SK-N-SH (cell line): ENCODE measurements at regions not wholly inside any gene's neighbourhood (a gene's known extent, or its start where the extent isn't known, plus 50 kb on each side); places are given as distances from the start of the nearest gene placed in this dataset.

Experiments
- CTCF ChIA-PET: fragments of 300-600, 350-600 bp; formaldehyde crosslinking; extraction: SDS; loops from one replicate; lab custom pipeline; 2021; lab: Yijun Ruan, JAX
- POLR2A ChIA-PET: fragments of 350-600 bp; sonication (Branson Sonifier 250); formaldehyde crosslinking; extraction: SDS; loops from one replicate; lab custom pipeline; 2020; ENCODE audit warnings: antibody characterized with exemption, inconsistent platforms; lab: Yijun Ruan, JAX
- DNase-seq: peaks from one replicate; pipeline ENCODE4 v3.0.0; 2012
- H2AFZ ChIP-seq: fragments of 200-600 bp; sonication (generic); 2 replicates; pipeline ENCODE4 v1.8.1; 2016; ENCODE audit warnings: antibody characterized with exemption, mild to moderate bottlenecking, low read depth
- H3F3A ChIP-seq: fragments of 200-600 bp; sonication (generic); replicated peaks from 2 replicates; pipeline ENCODE3; 2016; ENCODE audit warnings: antibody characterized with exemption, mild to moderate bottlenecking; ENCODE audit not compliant: insufficient read depth
- H3K27ac ChIP-seq, 2 experiments: fragments of 200-500 bp in 1 of 2; fragments of 200-600 bp in 1 of 2; sonication (Bioruptor generic) in 1 of 2; sonication (generic), shearing (Covaris generic) in 1 of 2; 2 replicates each; pipeline versions ENCODE4 v1.5.1 to v1.6.1; 2014 to 2016; ENCODE audit warnings: low read depth in 2 of 2, inconsistent platforms in 1 of 2, low read length in 1 of 2, mild to moderate bottlenecking in 1 of 2, mixed read lengths in 1 of 2
- H3K27me3 ChIP-seq: fragments of 200-600 bp; sonication (generic), shearing (Covaris generic); 2 replicates; pipeline ENCODE4 v1.6.1; 2016; ENCODE audit warnings: mixed run types; ENCODE audit not compliant: insufficient read depth
- H3K36me3 ChIP-seq, 2 experiments: fragments of 200-500 bp in 1 of 2; fragments of 200-600 bp in 1 of 2; sonication (Bioruptor generic) in 1 of 2; sonication (generic) in 1 of 2; replicated peaks in 1 of 2; 2 replicates each; pipeline versions ENCODE3 to v1.5.1; 2014 to 2016; ENCODE audit warnings: low read length in 1 of 2, mild to moderate bottlenecking in 1 of 2; ENCODE audit not compliant: insufficient read depth in 2 of 2, control insufficient read depth in 1 of 2
- H3K4me1 ChIP-seq, 2 experiments: fragments of 200-500 bp in 1 of 2; fragments of 200-600 bp in 1 of 2; sonication (Bioruptor generic) in 1 of 2; sonication (generic), shearing (Covaris generic) in 1 of 2; 2 replicates each; pipeline versions ENCODE4 v1.5.1 to v1.6.1; 2014 to 2016; ENCODE audit warnings: low read depth in 1 of 2, low read length in 1 of 2, mixed run types in 1 of 2; ENCODE audit not compliant: insufficient read depth in 2 of 2, control insufficient read depth in 1 of 2
- H3K4me2 ChIP-seq: fragments of 200-600 bp; sonication (generic), shearing (Covaris generic); 2 replicates; pipeline ENCODE4 v1.6.1; 2017; ENCODE audit warnings: mixed run types
- H3K4me3 ChIP-seq, 2 experiments: fragments of 200-500 bp in 1 of 2; fragments of 200-600 bp in 1 of 2; sonication (Bioruptor generic) in 1 of 2; sonication (generic), shearing (Covaris generic) in 1 of 2; 2 replicates each; pipeline versions ENCODE4 v1.5.1 to v1.8.1; 2014 to 2016; ENCODE audit warnings: low read depth in 2 of 2, inconsistent platforms in 1 of 2, low read length in 1 of 2, mild to moderate bottlenecking in 1 of 2, mixed read lengths in 1 of 2, moderate library complexity in 1 of 2
- H3K79me2 ChIP-seq: fragments of 200-600 bp; sonication (generic); 2 replicates; pipeline ENCODE4 v1.8.1; 2017; ENCODE audit warnings: mild to moderate bottlenecking; ENCODE audit not compliant: insufficient read depth
- H3K9ac ChIP-seq: fragments of 200-600 bp; sonication (generic); 2 replicates; pipeline ENCODE4 v1.6.1; 2017; ENCODE audit warnings: mixed run types
- H3K9me2 ChIP-seq: fragments of 200-600 bp; sonication (generic); 2 replicates; pipeline ENCODE4 v1.6.1; 2017; ENCODE audit warnings: mixed run types
- H3K9me3 ChIP-seq: fragments of 200-600 bp; sonication (generic); 2 replicates; pipeline ENCODE4 v1.6.1; 2017; ENCODE audit warnings: mixed run types, mild to moderate bottlenecking, moderate library complexity
- H4K20me1 ChIP-seq: fragments of 200-600 bp; sonication (generic); 2 replicates; pipeline ENCODE4 v1.6.1; 2017; ENCODE audit warnings: mild to moderate bottlenecking, mixed run types; ENCODE audit not compliant: insufficient read depth
- EP300 ChIP-seq, 2 experiments: IDR thresholded peaks; 2 replicates each; pipeline versions ENCODE4 v1.4.0 to v1.6.1; 2012; ENCODE audit warnings: borderline replicate concordance in 1 of 2, low read depth in 1 of 2, low read length in 1 of 2
- FOSL2 ChIP-seq: IDR thresholded peaks from 2 replicates; pipeline ENCODE4 v1.4.0; 2012; ENCODE audit warnings: low read depth, mild to moderate bottlenecking, moderate library complexity, borderline replicate concordance
- FOXJ3 ChIP-seq: sonication (generic); formaldehyde crosslinking; IDR thresholded peaks from 2 replicates; pipeline ENCODE4 v1.5.1; 2020; ENCODE audit warnings: mild to moderate bottlenecking, missing genetic modification reagents
- FOXM1 ChIP-seq: IDR thresholded peaks from 2 replicates; pipeline ENCODE4 v1.4.0; 2012; ENCODE audit warnings: low read depth, mild to moderate bottlenecking
- GATA2 ChIP-seq: sonication (generic); formaldehyde crosslinking; IDR thresholded peaks from 2 replicates; pipeline ENCODE4 v1.5.0; 2020; ENCODE audit warnings: mild to moderate bottlenecking, missing genetic modification reagents
- JUND ChIP-seq: IDR thresholded peaks from 2 replicates; pipeline ENCODE4 v1.4.0; 2012
- MEF2A ChIP-seq: IDR thresholded peaks from 2 replicates; pipeline ENCODE4 v1.4.0; 2012; ENCODE audit warnings: low read depth, borderline replicate concordance
- PBX3 ChIP-seq: IDR thresholded peaks from 2 replicates; pipeline ENCODE4; 2012
- RAD21 ChIP-seq: IDR thresholded peaks from 2 replicates; pipeline ENCODE4 v1.6.1; 2012; ENCODE audit warnings: mild to moderate bottlenecking, low read length
- RCOR1 ChIP-seq: fragments of 150-350 bp; IDR thresholded peaks from 2 replicates; pipeline ENCODE4 v1.6.1; 2017; ENCODE audit warnings: antibody characterized with exemption, low read length
- REST ChIP-seq: IDR thresholded peaks from 2 replicates; pipeline ENCODE4 v1.6.1; 2012; ENCODE audit warnings: mild to moderate bottlenecking, low read depth, low read length, moderate library complexity
- RFX5 ChIP-seq: IDR thresholded peaks from 2 replicates; pipeline ENCODE4 v1.6.1; 2012; ENCODE audit warnings: mild to moderate bottlenecking, improper control_type of control experiment, low read length
- TAF1 ChIP-seq: IDR thresholded peaks from 2 replicates; pipeline ENCODE4 v1.6.1; 2012; ENCODE audit warnings: low read depth, mild to moderate bottlenecking, low read length, moderate library complexity, borderline replicate concordance
- TEAD4 ChIP-seq: IDR thresholded peaks from 2 replicates; pipeline ENCODE4 v1.4.0; 2012; ENCODE audit warnings: mild to moderate bottlenecking, borderline replicate concordance; ENCODE audit not compliant: insufficient read depth
- YY1 ChIP-seq: IDR thresholded peaks from 2 replicates; pipeline ENCODE4 v1.4.0; 2012; ENCODE audit warnings: low read depth, mild to moderate bottlenecking
- WGBS: methylation state at CpG from one replicate; pipeline ENCODE4 v1.1.6; 2017; ENCODE audit warnings: low lambda C conversion rate; 5-methylcytosine and 5-hydroxymethylcytosine counted together
- small RNA-seq, 7 experiments: library from RNA; depleted of rRNA; stranded (forward); fragments of <200 nt; gene quantifications; one replicate each; pipeline ENCODE3, GENCODE V24; 2012
- TF ChIP-seq, protein P1 (sequence below): fragments of 200-600 bp; sonication (generic); IDR thresholded peaks from 2 replicates; pipeline ENCODE4 v1.6.1; 2017; ENCODE audit warnings: antibody characterized with exemption, mild to moderate bottlenecking, moderate library complexity

- Histone ChIP-seq H3K27me3 (no peaks in the 10 kb centered on the region), H3K9me2 (no peaks in the 10 kb centered on the region), H3K36me3 (no peaks in the 10 kb centered on the region), H3K4me3 (no peak overlapping the region), H3K27ac (no peak overlapping the region), H3F3A (no peaks in the 10 kb centered on the region), H3K79me2 (no peaks in the 10 kb centered on the region), H3K4me2 (no peak overlapping the region), H3K9ac (no peak overlapping the region), H2AFZ (no peak overlapping the region), H3K4me1 (no peaks in the 10 kb centered on the region), H4K20me1 (no peaks in the 10 kb centered on the region), H3K9me3 (no peaks in the 10 kb centered on the region)
- WGBS = 92% methylated on average over 1 of the region's 2 CpGs
- no peak for TF ChIP-seq FOXM1
- no peak for TF ChIP-seq RCOR1
- TF ChIP-seq YY1 = no peak
- no peak for TF ChIP-seq REST
- TF ChIP-seq, protein P1, sequence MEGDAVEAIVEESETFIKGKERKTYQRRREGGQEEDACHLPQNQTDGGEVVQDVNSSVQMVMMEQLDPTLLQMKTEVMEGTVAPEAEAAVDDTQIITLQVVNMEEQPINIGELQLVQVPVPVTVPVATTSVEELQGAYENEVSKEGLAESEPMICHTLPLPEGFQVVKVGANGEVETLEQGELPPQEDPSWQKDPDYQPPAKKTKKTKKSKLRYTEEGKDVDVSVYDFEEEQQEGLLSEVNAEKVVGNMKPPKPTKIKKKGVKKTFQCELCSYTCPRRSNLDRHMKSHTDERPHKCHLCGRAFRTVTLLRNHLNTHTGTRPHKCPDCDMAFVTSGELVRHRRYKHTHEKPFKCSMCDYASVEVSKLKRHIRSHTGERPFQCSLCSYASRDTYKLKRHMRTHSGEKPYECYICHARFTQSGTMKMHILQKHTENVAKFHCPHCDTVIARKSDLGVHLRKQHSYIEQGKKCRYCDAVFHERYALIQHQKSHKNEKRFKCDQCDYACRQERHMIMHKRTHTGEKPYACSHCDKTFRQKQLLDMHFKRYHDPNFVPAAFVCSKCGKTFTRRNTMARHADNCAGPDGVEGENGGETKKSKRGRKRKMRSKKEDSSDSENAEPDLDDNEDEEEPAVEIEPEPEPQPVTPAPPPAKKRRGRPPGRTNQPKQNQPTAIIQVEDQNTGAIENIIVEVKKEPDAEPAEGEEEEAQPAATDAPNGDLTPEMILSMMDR = no peak
- TF ChIP-seq GATA2 (CRISPR knock-in tag) = no peak
- TF ChIP-seq JUND = no peak
- no peak for TF ChIP-seq TEAD4
- TF ChIP-seq EP300 (IDR thresholded peaks at IDR 0.05; ENCODE audit: borderline replicate concordance in 1 of 2, low read depth in 1 of 2, low read length in 1 of 2) = no peak
- TF ChIP-seq RFX5 = no peak
- no peak for TF ChIP-seq TAF1
- no peak for TF ChIP-seq FOXJ3 (CRISPR knock-in tag)
- TF ChIP-seq MEF2A = no peak
- no peak for TF ChIP-seq RAD21
- TF ChIP-seq PBX3 = no peak
- no peak for TF ChIP-seq FOSL2
- ChIA-PET POLR2A (no interaction called here), CTCF (no interaction called here)
- no peak for DNase-seq
Measured at GRCh38 chr3:78545827-78546226, 1222.0 kb downstream of the ROBO1 start.

Small RNAs in the stretch of these regions (small RNA-seq; reads per million reads assigned to genes)
- 0 to 0.06 (median 0) reads per million in 7 experiments for gene RN7SKP61
- gene RN7SL647P = 0 reads per million in 7 experiments
- gene RNU6-217P = 0 reads per million in 7 experiments
